Endodermal cell (in vitro differentiated cells): ENCODE measurements at regions not wholly inside any gene's neighbourhood (a gene's known extent, or its start where the extent isn't known, plus 50 kb on each side); places are given as distances from the start of the nearest gene placed in this dataset.

Experiments used
- DNase-seq: peaks from one replicate; pipeline ENCODE4 v3.0.0-alpha.2; 2017
- H3K27ac ChIP-seq: 2 replicates; pipeline ENCODE4 v1.5.1; 2013; ENCODE audit warnings: mild to moderate bottlenecking, low read depth, low read length, moderate library complexity
- H3K27me3 ChIP-seq: 2 replicates; pipeline ENCODE4 v1.6.1; 2013; ENCODE audit warnings: mild to moderate bottlenecking, low read length, moderate library complexity; ENCODE audit not compliant: insufficient read depth, control insufficient read depth, poor library complexity, severe bottlenecking
- H3K36me3 ChIP-seq: 2 replicates; pipeline ENCODE4 v1.7.0; 2013; ENCODE audit warnings: mild to moderate bottlenecking, low read length, moderate library complexity; ENCODE audit not compliant: control insufficient read depth, insufficient read depth
- H3K4me1 ChIP-seq: one replicate; pipeline ENCODE4 v1.7.0; 2013; ENCODE audit warnings: low read length; ENCODE audit not compliant: control insufficient read depth, insufficient read depth
- H3K4me3 ChIP-seq: 2 replicates; pipeline ENCODE4 v1.5.1; 2013; ENCODE audit warnings: mild to moderate bottlenecking, low read length, moderate library complexity
- H3K9ac ChIP-seq: 2 replicates; pipeline ENCODE4 v1.6.1; 2013; ENCODE audit warnings: mild to moderate bottlenecking, low read length, moderate library complexity; ENCODE audit not compliant: poor library complexity, severe bottlenecking; ENCODE audit errors: extremely low read depth
- H3K9me3 ChIP-seq: 2 replicates; pipeline ENCODE4 v1.6.1; 2013; ENCODE audit warnings: mild to moderate bottlenecking, low read length, moderate library complexity; ENCODE audit not compliant: control insufficient read depth
- H3K27ac Mint-ChIP-seq: 2 replicates; pipeline ENCODE4 v1.8.0; 2020; ENCODE audit warnings: mixed read lengths
- H3K27me3 Mint-ChIP-seq: 2 replicates; pipeline ENCODE4 v1.8.0; 2021; ENCODE audit warnings: mild to moderate bottlenecking, mixed read lengths; ENCODE audit not compliant: insufficient read depth
- H3K36me3 Mint-ChIP-seq: 2 replicates; pipeline ENCODE4 v1.8.0; 2020; ENCODE audit warnings: low read depth, mixed read lengths
- H3K4me1 Mint-ChIP-seq: 2 replicates; pipeline ENCODE4 v1.8.0; 2020; ENCODE audit warnings: mixed read lengths
- H3K4me3 Mint-ChIP-seq: 2 replicates; pipeline ENCODE4 v1.8.0; 2020; ENCODE audit warnings: mild to moderate bottlenecking, moderate library complexity, mixed read lengths
- H3K9me3 Mint-ChIP-seq: 2 replicates; pipeline ENCODE4 v1.8.0; 2020; ENCODE audit warnings: mild to moderate bottlenecking, mixed read lengths
- WGBS, 2 experiments: methylation state at CpG; one replicate each; pipeline versions ENCODE4 v1.1.5 to v1.1.7; 2013; ENCODE audit warnings: missing lambda C conversion rate in 2 of 2, mixed read lengths in 1 of 2; ENCODE audit not compliant: insufficient coverage in 1 of 2, insufficient read length in 1 of 2; 5-methylcytosine and 5-hydroxymethylcytosine counted together
- TF ChIP-seq, protein P1 (sequence below): fragments of 200-600 bp; sonication (generic); conservative IDR thresholded peaks from 2 replicates; pipeline ENCODE4 v1.5.0; 2021; ENCODE audit warnings: antibody characterized with exemption, mild to moderate bottlenecking

DNA sequence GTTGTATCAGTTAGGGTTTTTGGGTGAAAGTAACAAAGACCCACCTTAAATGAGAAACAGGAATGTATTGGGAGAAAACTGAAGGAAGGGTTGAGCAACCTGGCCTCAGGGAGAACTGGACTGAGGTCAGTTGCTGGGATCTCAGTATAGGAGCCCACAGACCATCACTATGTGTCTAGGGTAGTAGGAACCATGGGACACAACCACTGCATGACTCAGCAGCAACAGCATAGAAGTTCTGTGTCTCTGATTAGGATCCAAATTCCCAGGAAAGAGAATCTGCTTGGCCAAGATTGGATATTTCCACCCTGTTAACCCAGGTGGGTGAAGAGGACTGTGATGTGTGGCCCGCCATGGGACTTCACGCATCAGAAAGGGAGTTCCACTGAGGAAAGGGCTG lies 102.2 kb upstream of the RAB3GAP2 start:
- 98% methylated on average over 2 of the region's 2 CpGs; no CpG with 5 or more reads in 1 of the 2 experiments for WGBS, 2 experiments
- Mint-ChIP-seq H3K36me3 (no peaks in the 10 kb centered on the region), H3K4me1 (peaks cover 16% of the 10 kb centered on the region), H3K4me3 (no peak overlapping the region), H3K27ac (no peak overlapping the region), H3K9me3 (peaks cover 7% of the 10 kb centered on the region), H3K27me3 (no peaks in the 10 kb centered on the region)
- no peaks in the 10 kb centered on the region for H3K9me3 ChIP-seq
- TF ChIP-seq, protein P1, sequence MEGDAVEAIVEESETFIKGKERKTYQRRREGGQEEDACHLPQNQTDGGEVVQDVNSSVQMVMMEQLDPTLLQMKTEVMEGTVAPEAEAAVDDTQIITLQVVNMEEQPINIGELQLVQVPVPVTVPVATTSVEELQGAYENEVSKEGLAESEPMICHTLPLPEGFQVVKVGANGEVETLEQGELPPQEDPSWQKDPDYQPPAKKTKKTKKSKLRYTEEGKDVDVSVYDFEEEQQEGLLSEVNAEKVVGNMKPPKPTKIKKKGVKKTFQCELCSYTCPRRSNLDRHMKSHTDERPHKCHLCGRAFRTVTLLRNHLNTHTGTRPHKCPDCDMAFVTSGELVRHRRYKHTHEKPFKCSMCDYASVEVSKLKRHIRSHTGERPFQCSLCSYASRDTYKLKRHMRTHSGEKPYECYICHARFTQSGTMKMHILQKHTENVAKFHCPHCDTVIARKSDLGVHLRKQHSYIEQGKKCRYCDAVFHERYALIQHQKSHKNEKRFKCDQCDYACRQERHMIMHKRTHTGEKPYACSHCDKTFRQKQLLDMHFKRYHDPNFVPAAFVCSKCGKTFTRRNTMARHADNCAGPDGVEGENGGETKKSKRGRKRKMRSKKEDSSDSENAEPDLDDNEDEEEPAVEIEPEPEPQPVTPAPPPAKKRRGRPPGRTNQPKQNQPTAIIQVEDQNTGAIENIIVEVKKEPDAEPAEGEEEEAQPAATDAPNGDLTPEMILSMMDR: no peak
- no peak overlapping the region for H3K9ac ChIP-seq
- no peak overlapping the region for H3K27ac ChIP-seq
- peaks cover 14% of the 10 kb centered on the region for H3K4me1 ChIP-seq
- H3K36me3 ChIP-seq: no peaks in the 10 kb centered on the region
- H3K4me3 ChIP-seq: no peak overlapping the region
- DNase-seq: no peak
- H3K27me3 ChIP-seq: no peaks in the 10 kb centered on the region

DNA sequence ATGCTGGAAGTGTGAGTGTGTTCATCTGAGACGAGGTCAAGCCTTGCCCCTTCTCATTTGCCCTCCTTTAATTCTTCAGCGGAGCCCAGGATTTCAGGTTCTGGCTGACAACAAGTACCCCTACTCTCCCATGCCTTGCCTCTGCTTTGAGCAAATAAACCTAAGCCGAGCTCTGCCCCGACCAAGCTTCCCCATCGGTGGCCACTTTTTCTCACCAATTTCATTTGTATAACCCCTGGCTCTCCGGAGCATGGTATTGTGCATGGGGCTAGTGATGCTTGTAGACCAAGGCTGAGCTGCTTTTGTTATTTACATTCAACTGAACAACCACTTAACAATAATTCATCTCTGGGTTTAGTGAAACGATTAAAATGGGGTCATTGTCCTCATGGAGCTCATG lies 100.2 kb upstream of the RAB3GAP2 start:
- Histone ChIP-seq H3K27me3 (no peaks in the 10 kb centered on the region), H3K9me3 (no peaks in the 10 kb centered on the region), H3K9ac (no peak overlapping the region), H3K4me3 (no peak overlapping the region), H3K4me1 (peaks cover 14% of the 10 kb centered on the region), H3K36me3 (no peaks in the 10 kb centered on the region), H3K27ac (no peak overlapping the region)
- Mint-ChIP-seq H3K4me1 (peaks cover 26% of the 10 kb centered on the region), H3K9me3 (peaks cover 4% of the 10 kb centered on the region), H3K27ac (no peak overlapping the region), H3K27me3 (no peaks in the 10 kb centered on the region), H3K4me3 (no peak overlapping the region), H3K36me3 (no peaks in the 10 kb centered on the region)
- TF ChIP-seq, protein P1: no peak
- 91 to 95% methylated on average over 4 to 7 of the region's 7 CpGs for whole genome bisulfite sequencing, 2 experiments
- DNase-seq: no peak

DNA sequence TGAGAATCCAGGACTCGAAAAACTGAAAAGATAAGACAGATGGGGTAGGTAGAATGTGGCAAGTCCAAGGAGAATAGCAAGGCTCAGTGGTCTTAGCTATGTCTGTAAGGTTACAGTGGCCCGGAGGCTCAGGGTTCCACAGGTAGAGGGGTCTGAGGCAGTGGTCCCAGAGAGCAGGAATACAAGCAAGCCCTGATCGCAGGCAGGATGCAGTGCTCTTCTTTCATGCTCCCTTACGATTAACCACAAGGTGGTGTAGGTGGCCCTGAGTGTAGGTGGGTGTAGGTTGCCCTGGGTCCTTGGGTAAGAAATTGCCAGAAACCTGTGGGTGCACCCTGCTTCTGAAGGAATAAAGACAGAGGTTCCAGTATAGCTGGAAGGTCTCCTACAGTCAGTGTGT lies 99.1 kb upstream of the RAB3GAP2 start:
- Histone ChIP-seq H3K4me3 (no peak overlapping the region), H3K4me1 (peaks cover 14% of the 10 kb centered on the region), H3K9ac (no peak overlapping the region), H3K36me3 (no peaks in the 10 kb centered on the region), H3K27ac (no peak overlapping the region), H3K27me3 (no peaks in the 10 kb centered on the region), H3K9me3 (no peaks in the 10 kb centered on the region)
- DNase-seq: peak; percentile 83
- Mint-ChIP-seq H3K4me1 (peaks cover 26% of the 10 kb centered on the region), H3K9me3 (peaks cover 6% of the 10 kb centered on the region), H3K36me3 (no peaks in the 10 kb centered on the region), H3K27ac (no peak overlapping the region), H3K4me3 (no peak overlapping the region), H3K27me3 (no peaks in the 10 kb centered on the region)
- 76 to 89% methylated on average over 2 to 4 of the region's 4 CpGs for WGBS, 2 experiments
- TF ChIP-seq, protein P1: peak; percentile 74
